Glomerular endothelial cell (primary cell): ENCODE measurements at regions not wholly inside any gene's neighbourhood (a gene's known extent, or its start where the extent isn't known, plus 50 kb on each side); places are given as distances from the start of the nearest gene placed in this dataset.

Experiments used
- DNase-seq: peaks from one replicate; pipeline ENCODE4 v3.0.0-alpha.2; 2011; ENCODE audit warnings: low read depth, low spot score; ENCODE audit errors: extremely low read depth

GRCh38 chr14:34072401-34072800 lies 121.5 kb upstream of the EGLN3 start:
- DNase-seq, result no peak

- DNase-seq, result no peak
These were observed 120.1 kb upstream of the EGLN3 start for GRCh38 chr14:34070917-34071407.

DNA sequence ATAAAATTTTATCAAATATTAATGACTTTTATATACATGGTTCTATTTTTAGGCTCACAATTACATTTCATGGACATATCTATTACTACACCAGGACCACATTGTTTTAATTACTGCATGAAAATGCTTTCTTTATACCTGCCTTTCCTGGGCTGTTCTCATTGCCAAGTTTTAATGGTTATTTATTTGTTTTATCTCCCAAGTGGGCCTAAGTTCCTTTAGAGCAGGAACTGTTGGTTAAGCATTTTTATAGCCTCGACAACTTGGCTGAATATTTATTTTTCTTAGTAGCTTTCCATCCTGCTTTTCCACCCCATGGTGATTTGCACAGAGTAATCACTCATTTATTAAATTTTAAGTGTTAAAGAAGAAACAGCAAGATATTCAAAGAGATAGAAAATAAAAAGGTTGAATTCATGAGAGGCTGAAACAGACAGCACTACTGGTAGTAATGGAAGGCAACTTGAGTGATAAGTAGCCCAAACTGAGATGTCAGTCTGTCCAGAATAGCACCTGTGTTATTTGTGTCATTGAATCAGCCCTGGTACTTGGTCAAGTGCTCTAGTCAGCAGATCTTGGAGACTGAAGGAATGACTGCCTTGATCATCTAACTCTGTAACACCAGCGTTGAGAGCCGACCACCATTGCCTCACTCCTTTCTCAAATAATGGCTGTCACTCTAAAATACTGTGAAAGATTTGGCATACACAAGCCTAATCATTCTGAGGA lies 119.1 kb upstream of the EGLN3 start:
- DNase-seq, result no peak

DNA sequence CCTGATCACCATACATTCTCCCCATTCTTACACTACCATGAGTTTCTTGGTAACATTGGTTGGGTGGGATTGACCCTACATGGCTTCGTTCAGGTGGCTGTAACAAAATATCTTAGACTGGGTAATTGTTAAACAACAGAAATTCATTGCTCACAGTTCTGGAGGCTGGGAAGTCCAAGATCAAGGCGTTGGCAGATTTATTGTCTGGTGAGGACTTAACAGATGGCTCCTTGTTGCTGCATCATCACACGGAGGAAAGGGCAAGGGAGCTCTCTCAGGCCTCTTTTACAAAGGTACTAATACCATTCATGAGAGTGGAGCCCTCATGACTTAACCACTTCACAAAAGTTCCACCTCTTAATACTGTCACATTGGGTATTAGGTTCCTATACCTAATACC lies 116.7 kb upstream of the EGLN3 start:
- DNase-seq, result no peak

GRCh38 chr14:34065690-34066391 lies 115.0 kb upstream of the EGLN3 start:
- DNase-seq, result no peak

DNA sequence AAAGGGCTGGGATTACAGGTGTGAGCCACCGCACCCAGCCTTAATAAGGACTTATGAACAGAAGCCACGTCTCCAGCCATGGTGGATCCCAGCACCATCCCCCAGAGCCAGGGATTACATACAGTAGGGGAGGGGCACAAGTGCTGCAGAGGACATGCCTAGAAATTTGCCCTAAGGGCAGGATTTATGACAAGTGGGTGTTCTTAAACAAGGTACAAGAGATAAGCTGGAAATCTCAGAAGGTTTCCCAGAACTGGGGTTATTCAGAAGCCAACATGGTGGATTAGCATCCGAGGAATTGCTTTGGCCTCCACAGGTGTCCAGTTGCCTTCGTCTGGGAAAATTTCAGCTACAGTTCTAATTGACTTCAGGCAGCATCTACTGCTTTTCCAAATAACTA lies 114.4 kb upstream of the EGLN3 start:
- no peak for DNase-seq

DNA sequence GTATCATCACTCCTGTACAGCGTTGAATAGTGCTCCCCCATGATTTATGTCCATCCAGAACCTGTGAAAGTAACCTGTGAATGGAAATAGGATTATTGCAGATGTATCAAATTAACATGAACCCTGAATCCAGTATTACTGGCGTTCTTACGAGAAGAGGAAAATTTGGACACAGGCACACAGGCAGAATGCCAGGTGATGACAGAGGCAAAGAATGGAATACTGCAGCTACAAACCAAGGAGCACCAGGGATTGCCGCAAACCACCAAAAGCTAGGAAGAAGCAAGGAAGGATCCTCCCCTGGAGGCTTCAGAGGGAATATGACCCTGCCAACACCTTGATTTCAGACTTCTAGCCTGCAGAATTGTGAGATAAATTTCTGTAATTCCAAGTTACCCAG lies 113.5 kb upstream of the EGLN3 start:
- no peak for DNase-seq

DNA sequence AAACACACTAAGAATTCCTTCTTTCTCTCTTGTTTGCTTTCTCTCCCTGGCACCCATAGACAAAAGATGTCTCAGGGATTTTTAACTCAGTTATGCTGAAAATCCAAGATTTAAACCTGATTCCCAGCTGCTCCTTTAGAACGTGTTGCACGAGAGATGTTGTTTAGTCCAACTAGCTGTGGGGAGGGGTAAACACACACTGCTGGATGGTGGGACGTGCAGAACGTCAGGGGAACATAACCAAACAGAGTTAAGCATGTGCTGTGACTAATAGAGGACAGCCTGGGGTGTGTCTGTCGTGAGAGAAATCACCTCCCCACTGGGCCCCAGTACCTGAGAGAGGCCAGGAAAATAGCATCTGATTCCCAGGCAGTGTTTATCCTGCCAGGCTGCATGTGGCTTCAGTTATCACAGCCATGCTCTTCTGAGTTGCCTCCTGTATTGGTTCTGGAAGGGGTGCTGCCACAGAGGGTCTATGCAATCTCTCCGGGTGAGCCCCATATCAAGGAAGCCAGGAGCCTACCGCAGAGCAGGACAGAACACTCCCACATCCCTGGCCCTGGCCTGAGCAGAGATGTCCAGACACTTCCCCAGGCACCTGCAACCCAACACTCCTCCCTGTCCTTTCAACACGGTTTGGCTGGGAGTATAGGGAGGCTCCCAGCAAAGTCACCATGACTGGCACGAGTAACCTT lies 112.7 kb upstream of the EGLN3 start:
- no peak for DNase-seq

DNA sequence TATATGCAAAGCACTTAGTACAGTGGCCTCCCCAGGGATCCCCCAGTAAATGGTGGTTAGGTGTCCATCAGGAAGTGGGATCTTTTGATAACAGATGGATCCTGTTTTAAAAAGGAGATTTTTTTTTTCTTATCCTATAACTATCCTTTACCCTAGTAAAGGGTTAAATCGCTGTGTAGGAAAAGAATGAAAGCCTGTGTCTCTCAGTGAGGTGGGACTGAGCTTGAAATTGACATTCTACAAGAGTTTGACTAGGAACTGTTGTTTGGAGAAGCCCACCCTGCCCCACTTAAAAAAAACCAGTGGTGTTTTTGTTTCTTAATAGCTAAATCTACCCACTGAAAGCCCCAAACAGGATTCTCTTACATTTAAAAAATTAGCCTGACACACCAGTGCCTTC lies 112.2 kb upstream of the EGLN3 start:
- DNase-seq, result no peak

GRCh38 chr14:34062353-34062973 lies 111.6 kb upstream of the EGLN3 start:
- DNase-seq, result no peak

DNA sequence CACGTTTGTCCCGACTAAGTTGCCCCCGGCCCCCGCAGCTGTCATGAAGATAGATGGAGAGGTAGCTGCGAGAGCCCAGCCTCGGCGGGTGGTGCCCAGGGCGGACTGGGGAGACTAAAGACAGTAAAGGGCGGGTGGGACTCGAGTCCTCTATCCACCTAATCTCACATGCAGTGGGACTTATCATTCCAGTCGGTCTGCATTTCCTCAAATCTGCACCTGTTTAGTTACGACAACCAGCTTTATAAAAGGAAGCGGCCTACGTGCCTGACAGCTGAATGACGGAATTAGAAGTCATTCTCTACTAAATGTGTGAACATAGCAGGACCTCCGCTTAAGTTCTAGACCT lies 109.8 kb upstream of the EGLN3 start:
- no peak for DNase-seq

DNA sequence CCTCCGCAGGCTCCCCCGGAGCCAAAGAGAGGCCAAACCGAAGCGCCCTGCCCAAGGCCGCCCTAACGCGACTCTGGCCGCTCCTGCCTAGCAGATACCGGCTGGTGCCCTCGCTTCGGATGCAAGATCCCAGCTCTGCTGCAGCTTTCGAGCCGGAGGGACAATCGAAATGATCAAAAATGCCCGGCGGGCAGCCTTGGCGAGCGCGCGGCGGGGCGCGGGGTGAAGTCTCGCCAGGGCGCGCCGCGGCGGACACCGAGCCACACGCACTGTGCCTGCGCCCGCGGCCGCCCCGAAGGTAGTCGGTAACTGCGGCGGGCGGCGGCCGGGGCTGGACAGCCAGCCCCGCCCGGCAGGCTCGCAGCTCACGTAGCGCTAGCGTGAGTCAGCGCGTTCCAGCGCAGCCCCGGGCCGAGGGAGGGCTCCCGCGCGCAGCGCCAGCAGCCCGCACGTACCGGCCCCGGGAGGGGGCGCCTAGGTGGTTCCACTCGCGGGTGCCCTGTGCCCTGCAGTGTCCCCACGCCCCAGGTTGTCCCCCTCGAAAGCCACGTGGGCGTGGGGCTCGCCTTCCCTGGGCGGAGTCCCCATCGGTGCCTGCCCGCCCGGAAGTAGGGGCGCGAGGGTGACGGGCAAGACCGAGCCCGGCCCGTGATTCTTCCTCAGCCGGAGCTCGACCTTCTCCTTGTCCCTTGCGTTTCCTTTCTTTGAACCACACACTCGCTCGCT lies 109.2 kb upstream of the EGLN3 start:
- no peak for DNase-seq

- no peak for DNase-seq
These were observed 108.4 kb upstream of the EGLN3 start for GRCh38 chr14:34059037-34059924.

DNA sequence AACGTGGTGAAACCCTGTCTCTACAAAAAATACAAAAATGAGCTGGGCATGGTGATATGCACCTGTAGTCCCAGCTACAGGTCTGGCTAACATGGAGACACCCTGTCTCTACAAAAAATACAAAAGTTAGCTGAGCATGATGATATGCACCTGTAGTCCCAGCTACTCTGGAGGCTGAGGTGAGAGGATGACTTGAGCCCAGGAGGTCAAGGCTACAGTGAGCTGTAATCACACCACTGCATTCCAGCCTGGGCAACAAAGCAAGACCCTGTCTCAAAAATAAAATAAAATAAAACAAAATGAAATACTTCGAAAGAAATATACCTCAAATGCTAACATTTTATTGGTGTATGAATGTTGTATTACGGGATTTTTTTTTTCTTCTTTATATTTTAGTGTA lies 107.6 kb upstream of the EGLN3 start:
- DNase-seq, result no peak

DNA sequence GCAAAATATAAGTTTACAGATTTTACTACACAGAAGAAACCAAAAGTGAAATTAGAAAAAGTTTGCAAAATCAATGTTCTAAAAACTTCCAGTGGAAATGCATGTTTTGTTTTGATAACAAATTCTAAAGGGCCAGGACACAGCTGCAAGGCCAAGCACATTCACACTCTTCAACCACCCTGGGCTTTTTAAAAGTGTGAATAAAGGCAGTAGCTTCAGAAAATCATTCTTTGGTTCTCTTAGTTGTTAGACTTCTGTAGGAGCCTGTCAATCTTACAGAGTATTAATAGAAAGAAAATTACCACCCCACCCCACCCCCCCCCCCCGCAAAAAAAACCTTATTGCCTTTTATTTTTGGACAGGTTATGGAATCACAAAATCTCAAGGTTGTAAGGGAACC lies 105.2 kb upstream of the EGLN3 start:
- DNase-seq, result no peak

GRCh38 chr14:34055157-34055950 lies 104.5 kb upstream of the EGLN3 start:
- no peak for DNase-seq

DNA sequence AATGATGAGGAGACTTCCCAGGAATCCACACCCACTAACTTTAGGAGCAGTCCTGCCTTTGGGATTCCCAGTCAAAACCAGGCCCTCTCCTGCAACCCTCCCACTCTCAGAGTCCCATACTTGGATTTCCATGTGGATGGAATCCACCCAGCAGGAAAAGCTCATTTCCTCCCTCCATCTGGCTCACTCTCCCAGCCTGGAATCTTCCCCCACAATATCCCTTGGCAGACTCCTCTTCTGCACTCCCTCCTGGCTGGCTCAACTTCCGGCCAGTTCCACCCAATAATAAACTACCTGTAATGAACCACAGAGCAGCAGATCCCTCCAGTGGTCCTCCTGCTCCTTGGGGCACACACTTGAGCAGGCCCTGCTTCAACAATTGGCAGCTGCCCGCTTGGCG lies 102.8 kb upstream of the EGLN3 start:
- no peak for DNase-seq

- DNase-seq, result no peak
These were observed 101.8 kb upstream of the EGLN3 start for GRCh38 chr14:34052658-34053014.
